BJ (cell line): ENCODE measurements at regions not wholly inside any gene's neighbourhood (a gene's known extent, or its start where the extent isn't known, plus 50 kb on each side); places are given as distances from the start of the nearest gene placed in this dataset.

Experiments used
- CTCF ChIA-PET: fragments of 350-600 bp; formaldehyde crosslinking; extraction: SDS; loops from one replicate; lab custom pipeline; 2021; ENCODE audit warnings: antibody characterized with exemption, inconsistent platforms; lab: Yijun Ruan, JAX
- POLR2A ChIA-PET: fragments of 300-600 bp; sonication (Branson Sonifier 250); formaldehyde crosslinking; extraction: SDS; loops from one replicate; lab custom pipeline; 2021; ENCODE audit warnings: antibody characterized with exemption; lab: Charles Lee
- DNase-seq: peaks from one replicate; pipeline ENCODE4 v3.0.0-alpha.2; 2011; ENCODE audit warnings: low read depth
- H3K27me3 ChIP-seq: 2 replicates; pipeline ENCODE4 v1.6.0; 2011; ENCODE audit warnings: low read length; ENCODE audit not compliant: control insufficient read depth, insufficient read depth
- H3K36me3 ChIP-seq: 2 replicates; pipeline ENCODE4 v1.5.1; 2011; ENCODE audit warnings: low read length; ENCODE audit not compliant: control insufficient read depth, insufficient read depth
- H3K4me3 ChIP-seq: 2 replicates; pipeline ENCODE4 v1.5.1; 2011; ENCODE audit warnings: low read depth, mild to moderate bottlenecking, control low read depth, low read length
- TF ChIP-seq, protein P1 (sequence below): IDR thresholded peaks from 2 replicates; pipeline ENCODE4 v1.5.1; 2011; ENCODE audit warnings: low read depth, mild to moderate bottlenecking, control low read depth, inconsistent platforms, low read length, moderate library complexity; ENCODE audit not compliant: insufficient read depth

DNA sequence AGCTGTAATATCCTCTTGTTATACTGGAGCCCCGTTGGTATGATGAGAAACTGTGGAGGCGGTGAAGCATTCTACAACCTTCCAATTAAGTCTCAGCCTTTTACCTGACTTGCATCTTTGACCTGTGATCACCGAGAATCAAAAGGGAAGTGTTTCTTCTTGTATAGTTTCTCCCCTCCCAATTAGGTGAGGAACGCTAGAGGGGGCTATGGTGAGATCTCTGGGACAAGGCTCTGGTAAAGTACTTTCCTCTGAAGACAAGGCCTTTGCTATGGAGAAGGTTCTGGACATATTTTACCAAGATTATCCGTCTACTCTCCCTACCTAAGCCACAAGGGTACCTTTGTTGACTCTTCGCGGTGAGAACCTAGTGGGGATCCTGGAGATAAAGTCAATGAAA is 111.3 kb downstream of the CBLL2 start:
- ChIA-PET CTCF (no interaction called here), POLR2A (no interaction called here)
- TF ChIP-seq, protein P1, sequence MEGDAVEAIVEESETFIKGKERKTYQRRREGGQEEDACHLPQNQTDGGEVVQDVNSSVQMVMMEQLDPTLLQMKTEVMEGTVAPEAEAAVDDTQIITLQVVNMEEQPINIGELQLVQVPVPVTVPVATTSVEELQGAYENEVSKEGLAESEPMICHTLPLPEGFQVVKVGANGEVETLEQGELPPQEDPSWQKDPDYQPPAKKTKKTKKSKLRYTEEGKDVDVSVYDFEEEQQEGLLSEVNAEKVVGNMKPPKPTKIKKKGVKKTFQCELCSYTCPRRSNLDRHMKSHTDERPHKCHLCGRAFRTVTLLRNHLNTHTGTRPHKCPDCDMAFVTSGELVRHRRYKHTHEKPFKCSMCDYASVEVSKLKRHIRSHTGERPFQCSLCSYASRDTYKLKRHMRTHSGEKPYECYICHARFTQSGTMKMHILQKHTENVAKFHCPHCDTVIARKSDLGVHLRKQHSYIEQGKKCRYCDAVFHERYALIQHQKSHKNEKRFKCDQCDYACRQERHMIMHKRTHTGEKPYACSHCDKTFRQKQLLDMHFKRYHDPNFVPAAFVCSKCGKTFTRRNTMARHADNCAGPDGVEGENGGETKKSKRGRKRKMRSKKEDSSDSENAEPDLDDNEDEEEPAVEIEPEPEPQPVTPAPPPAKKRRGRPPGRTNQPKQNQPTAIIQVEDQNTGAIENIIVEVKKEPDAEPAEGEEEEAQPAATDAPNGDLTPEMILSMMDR: no peak
- Histone ChIP-seq H3K27me3 (no peaks in the 10 kb centered on the region), H3K4me3 (no peak overlapping the region), H3K36me3 (no peaks in the 10 kb centered on the region)
- DNase-seq: no peak

DNA sequence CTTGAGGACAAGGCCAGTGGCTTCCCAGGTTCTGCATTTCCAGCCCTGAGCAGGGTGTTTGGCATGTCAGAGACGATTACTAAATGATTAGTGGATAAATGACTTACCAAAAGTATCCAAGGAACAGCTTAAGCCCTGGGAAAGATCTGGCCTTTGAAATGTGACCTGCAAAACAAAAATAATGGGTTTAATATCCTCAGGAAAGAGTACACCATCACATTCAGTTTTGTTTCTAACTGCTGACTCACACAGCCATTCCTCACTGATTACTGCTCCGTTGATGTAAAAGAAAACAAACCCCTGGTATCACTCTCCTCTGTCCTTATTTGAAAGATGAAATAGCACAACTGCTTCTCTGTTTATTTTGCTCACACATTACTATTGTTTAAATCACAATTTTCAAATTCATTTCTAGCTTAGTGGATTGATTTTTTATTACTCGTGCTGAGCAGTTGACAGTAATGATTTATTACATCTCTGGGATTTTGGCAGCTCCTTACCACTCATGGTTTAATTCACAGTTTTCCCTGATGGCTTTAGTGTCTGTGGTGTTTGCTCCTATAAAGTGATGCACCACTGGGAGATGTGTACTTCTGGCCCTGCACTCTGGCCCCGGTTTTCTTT is 117.0 kb downstream of the CBLL2 start:
- Histone ChIP-seq H3K4me3 (no peak overlapping the region), H3K36me3 (no peaks in the 10 kb centered on the region), H3K27me3 (no peaks in the 10 kb centered on the region)
- ChIA-PET CTCF (interaction anchor here (0.7 kb wide), 1 partner anchor 86 kb away, joined by 3 read pairs; no protein-coding TSS in a partner anchor), POLR2A (no interaction called here)
- TF ChIP-seq, protein P1: no peak
- DNase-seq: no peak

DNA sequence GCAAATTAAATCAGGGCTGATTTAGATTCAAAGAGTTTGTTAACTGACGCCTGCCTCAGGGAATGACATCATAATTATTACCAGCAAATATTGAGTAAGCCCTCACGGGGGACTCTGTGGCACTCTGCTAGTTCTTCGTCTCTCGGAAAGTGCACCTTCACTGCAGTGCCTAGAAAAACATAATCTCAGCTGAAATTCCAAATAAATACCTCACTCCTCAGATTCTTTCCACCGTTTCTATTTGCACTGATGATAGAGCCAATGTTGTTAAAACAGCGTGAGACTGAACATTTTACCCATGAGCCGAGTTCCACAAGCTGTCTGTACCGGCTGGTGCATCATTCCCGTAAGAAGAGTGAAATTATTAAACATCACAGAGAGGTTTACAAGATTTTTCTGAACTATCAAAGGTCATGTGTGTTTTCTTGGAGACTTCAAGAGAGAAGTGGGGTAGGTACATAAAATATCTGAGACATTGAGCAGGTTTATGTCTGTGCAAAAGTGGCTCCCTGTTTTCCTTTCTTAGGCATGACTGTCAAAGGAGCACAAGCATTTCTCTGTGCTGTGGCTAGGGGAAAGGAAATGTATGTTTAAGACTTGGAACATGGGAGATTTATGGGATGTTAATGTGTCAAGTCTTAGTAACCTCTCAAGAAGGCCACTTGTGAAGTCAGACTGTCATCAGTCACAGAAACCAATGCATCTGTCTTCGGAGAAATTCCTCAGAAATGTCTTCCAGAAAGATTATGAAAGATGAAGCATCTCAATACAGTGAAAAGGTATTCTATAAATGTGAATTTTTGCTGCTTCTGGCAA is 119.6 kb downstream of the CBLL2 start:
- Histone ChIP-seq H3K4me3 (no peak overlapping the region), H3K27me3 (no peaks in the 10 kb centered on the region), H3K36me3 (no peaks in the 10 kb centered on the region)
- CTCF ChIA-PET: no interaction called here
- POLR2A ChIA-PET: no interaction called here
- TF ChIP-seq, protein P1: no peak
- DNase-seq: no peak

DNA sequence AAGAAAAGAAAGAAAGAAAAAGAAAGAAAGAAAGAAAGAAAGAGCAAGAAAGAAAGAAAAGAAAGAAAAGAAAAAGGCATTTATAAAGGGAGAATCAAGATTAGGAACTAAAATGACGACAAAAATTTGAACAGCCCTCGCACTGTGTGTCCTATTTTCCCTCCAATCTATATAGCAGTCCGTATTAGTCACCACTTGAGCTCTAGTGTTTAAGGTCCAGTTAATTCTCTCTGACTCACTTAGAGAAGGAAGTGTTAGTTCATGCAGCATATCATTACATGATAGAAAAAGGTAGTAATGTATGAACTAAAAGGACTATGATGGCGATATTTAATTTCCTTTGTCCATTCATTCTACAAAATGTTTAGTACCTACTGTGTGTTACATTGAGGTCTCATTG is 122.7 kb downstream of the CBLL2 start:
- H3K4me3 ChIP-seq: no peak overlapping the region
- no peaks in the 10 kb centered on the region for H3K27me3 ChIP-seq
- POLR2A ChIA-PET: no interaction called here
- DNase-seq: no peak
- TF ChIP-seq, protein P1: no peak
- CTCF ChIA-PET: no interaction called here
- no peaks in the 10 kb centered on the region for H3K36me3 ChIP-seq

DNA sequence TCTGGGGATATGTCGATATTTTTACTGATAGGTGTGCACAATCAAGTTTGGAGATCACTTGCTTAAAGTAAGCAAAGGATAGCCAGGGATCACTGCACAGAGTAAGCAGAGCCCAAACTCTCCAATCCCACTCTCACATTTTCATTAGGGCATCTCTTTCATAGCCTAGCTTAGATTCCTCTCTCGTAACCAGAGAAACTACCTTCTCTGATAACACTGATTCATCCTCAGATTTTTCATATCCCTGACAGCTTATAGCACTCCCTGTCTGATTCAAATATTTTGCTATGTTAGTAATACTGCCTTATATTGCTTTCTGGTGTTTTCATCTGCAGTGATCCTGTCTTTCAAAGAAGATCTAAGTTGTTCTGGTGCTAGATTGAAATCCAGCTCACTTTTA is 123.7 kb downstream of the CBLL2 start:
- DNase-seq: no peak
- Histone ChIP-seq H3K4me3 (no peak overlapping the region), H3K36me3 (no peaks in the 10 kb centered on the region), H3K27me3 (no peaks in the 10 kb centered on the region)
- TF ChIP-seq, protein P1: no peak
- POLR2A ChIA-PET: no interaction called here
- CTCF ChIA-PET: no interaction called here
